Forelimb muscle (tissue), 1 donor: ENCODE measurements at regions not wholly inside any gene's neighbourhood (a gene's known extent, or its start where the extent isn't known, plus 50 kb on each side); places are given as distances from the start of the nearest gene placed in this dataset.

Experiments used
- DNase-seq: peaks from one replicate; pipeline ENCODE4 v3.0.0-alpha.2; 2013; ENCODE audit warnings: low read depth

- no peak for DNase-seq
Measured at GRCh38 chr9:89963280-89963679, 358.5 kb downstream of the GADD45G start.

GRCh38 chr9:89967527-89967926, 362.7 kb downstream of the GADD45G start:
- DNase-seq: no peak

DNA sequence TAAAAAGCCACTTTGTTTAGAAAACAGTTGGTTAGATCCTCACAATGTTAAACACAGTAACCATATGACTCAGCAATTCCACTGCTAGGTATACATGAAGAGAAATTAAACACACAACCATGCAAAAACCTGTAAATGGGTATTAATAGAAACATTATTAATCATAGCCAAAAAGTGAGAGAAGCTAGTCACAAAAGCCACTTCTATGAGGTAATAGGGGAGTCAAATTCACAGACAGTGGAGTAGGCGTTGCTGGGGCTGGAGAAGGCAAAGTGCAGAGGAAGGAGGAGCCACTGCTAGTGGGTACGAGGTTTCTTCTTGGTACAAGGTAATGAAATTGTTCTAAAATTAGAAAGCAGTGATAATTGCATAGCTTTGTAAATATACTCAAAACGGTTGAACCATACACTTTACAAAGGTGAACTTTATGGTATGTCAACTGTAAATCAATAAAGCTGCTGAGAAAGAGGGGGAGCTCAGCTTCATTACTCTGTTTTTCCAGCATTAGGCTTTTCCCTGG, 364.4 kb downstream of the GADD45G start:
- DNase-seq: no peak

DNA sequence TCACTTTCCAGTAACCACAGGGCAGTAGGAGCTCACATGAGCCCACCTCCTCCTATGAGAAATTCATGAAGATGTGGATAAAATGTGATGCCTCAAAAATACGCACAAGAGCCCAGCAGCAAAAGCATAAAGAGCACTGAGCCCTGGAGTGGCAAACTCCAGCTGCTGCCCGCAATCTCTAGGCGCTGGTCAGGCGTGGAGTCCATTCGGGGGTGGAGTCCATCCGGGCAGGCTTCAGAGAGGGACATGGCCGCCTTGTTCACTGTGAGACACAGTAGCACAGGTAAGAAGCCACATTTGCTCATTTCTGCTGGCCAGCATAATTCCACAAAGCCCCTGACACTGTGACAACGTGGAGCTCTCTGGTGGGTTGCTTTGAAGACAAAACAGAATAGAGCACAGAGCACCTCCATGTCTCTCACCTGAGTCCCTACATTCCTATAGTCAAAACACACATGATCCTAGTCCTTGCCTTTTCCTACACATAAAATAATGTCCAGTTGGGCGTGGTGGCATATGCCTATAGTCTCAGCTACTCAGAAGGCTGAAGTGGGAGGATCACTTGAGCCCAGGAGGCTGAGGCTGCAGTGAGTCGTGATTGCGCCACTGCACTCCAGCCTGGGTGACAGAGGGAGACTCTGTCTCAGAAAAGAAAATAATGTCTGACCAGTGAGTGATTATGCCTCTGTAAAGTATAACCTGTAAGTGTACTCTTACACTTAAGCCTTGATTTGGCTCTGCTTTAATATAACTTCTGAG, 365.2 kb downstream of the GADD45G start:
- DNase-seq: no peak

DNA sequence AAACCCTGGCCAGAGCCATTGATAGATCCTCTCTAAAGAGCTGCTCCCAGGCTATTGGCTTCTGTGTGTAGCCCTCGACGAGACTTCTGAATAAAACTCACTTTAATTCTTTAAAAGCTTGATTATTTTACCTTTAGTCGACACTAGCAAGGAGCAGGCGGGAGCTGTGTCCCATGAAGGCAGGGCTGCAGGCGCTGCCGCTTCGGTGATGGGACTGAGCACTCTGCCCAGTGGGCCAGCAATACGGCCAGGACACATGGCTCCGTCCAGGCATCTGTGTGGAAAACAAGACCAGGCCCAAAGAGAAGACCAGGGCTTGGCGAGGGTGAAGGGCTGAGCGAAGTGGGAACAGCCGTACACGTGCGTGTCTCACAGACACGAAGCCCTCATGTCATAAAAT, 365.9 kb downstream of the GADD45G start:
- DNase-seq: no peak

DNA sequence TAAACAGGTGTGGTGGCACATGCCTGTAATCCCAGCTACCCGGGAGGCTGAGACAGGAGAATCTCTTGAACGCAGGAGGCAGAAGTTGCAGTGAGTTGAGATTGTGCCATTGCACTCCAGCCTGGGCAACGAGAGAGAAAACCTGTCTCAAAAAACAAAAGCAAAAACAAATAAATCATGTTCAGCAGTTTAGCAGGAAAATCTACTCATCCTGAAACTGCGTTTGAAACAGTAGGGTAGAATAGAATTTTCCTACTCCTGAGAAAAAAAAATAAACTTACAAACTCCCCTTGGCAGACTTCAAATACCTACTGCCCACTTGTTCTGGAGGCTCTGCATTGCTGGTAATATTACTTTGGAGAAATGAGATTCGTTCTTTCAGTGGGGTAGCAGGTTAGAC, 367.7 kb downstream of the GADD45G start:
- DNase-seq: no peak

GRCh38 chr9:89974582-89974981, 369.8 kb downstream of the GADD45G start:
- no peak for DNase-seq

GRCh38 chr9:89975024-89975423, 370.2 kb downstream of the GADD45G start:
- no peak for DNase-seq

- no peak for DNase-seq
Measured at GRCh38 chr9:89975630-89976029, 370.8 kb downstream of the GADD45G start.

DNA sequence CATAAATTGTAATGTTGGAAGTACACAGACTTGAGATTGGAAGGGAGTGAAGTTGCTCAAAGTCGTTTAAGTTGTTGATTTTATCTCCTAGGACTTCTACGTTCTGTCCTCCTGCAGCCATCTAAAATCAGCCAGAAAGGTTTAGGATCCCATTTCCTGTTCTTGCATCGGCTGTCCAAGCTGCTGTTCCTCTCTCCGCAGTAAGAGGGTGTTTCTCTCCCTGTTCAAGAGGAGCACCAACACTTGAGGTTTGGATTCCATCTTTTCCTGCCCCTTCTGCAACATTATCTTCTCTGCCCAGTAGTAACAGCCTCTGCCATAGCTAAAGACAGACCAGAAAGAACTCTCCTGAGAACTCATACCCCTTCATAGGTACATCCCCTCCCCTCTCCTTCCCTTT, 373.4 kb downstream of the GADD45G start:
- no peak for DNase-seq

- DNase-seq: no peak
Measured at GRCh38 chr9:89980600-89980999, 375.8 kb downstream of the GADD45G start.

GRCh38 chr9:89982016-89982415, 377.2 kb downstream of the GADD45G start:
- DNase-seq: no peak

GRCh38 chr9:89983411-89983810, 378.6 kb downstream of the GADD45G start:
- no peak for DNase-seq

- DNase-seq: no peak
Measured at GRCh38 chr9:89984214-89984613, 379.4 kb downstream of the GADD45G start.

GRCh38 chr9:89985068-89985467, 380.3 kb downstream of the GADD45G start:
- DNase-seq: no peak

DNA sequence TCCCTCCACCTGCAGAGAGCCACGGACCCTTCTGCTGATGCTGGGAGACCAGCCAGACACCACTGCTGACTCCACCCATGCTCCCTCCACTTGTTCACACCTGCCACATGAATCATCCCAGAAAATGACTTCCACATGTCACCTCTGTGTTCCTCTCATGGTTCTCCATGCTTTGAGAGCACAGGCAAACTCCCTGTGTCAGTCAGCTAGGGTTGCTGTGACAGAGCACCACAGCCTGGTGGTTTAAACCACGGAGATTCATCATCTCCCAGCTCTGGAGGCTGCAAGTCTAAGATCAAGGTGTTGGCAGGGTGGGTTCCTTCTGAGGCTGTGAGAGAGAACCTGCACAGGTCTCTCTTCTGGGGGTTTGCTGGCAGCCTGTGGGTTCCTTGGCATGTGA, 381.4 kb downstream of the GADD45G start:
- no peak for DNase-seq

- DNase-seq: no peak
Measured at GRCh38 chr9:89988458-89988857, 383.6 kb downstream of the GADD45G start.

DNA sequence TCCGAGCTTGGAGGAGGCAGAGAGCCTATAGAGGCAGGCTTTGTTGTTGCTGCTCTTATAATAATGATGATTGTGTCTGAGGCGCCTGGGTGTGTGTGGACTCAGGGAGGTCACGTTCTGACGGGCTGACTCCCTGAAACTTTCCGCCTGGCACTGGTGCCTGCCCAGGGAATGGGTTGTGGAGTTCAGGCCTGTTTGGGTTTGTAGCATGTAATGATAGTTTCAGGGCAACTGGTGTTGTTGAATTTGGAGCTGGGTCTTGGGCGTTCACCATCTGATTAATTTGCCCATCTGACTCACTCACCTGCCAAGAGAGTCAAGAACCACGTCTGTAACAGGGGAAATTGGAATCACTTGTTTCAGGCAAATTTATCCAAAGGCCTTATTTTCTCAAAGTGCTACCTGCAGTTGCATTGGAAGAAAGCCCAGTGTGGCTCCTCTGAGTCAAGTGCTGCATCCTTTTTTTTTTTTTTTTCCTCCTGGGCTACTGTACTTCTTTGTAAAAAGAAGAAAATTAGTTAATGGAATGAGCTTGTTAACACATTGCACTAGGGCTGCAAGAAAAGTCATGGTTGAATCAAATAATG, 386.5 kb downstream of the GADD45G start:
- no peak for DNase-seq

- DNase-seq: no peak
Measured at GRCh38 chr9:89992326-89993198, 387.8 kb downstream of the GADD45G start.

- no peak for DNase-seq
Measured at GRCh38 chr9:89993678-89994630, 389.1 kb downstream of the GADD45G start.

- DNase-seq: no peak
Measured at GRCh38 chr9:89994988-89995613, 390.3 kb downstream of the GADD45G start.
